ENCODE measurements at regions not wholly inside any gene's neighbourhood (a gene's known extent, or its start where the extent isn't known, plus 50 kb on each side); places are given as distances from the start of the nearest gene placed in this dataset.

DNA sequence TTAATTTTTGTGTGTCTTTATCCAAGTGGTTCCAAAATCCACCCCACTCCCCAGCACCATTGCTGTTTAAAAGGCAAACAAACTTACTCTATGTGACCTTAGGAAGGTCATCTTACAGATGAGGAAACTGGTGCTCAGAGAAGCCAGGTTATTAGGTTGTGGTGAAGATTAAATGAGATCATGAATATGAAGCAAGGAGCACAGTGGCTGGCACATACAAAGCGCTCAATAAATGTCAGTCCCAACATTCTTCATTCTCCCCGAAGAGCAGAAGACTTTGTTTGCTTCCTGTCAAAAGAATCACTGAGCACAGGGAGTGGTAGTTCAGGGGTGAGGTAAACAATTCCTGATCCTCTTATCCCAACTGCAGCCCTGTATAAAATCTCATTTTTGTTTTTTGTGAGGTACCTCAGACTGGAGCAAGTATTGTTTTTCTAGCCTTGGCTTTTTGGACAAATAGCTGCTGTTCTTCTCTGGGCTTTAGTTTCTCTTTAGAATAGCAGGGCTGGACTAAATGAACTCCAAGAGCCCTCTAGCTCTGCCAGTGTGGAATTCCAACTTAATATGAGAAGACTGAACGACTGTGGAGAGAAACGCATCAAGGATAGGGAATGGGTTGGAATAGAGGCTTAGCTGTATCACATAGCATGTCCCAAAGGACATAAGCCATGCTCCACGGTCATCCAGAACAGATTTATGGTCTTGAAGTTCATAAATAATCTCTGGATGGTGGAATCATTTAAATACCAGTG lies 455.3 kb upstream of the USP24 start:
- DNase-seq (ENCODE audit: low spot score), result peak; percentile 21

DNA sequence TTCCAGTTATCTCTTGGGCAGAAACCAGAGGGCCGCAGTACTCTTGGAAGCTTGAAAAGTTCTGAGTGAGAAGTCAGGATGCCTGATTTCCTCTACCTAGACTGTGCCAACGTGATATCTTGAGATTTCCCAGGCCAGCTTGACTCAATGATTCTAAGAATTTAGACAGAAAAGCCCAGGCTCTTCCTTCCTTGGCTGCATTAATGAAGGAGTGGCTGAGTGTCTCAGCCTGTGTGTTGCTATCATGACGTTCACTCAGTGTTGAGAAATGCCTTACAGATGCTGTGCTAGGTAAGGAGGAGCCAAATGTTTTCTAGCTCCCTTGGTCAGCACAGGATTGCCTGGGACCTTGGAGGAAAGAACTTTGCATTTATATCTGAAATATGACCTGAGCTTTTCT lies 454.1 kb upstream of the USP24 start:
- peak; percentile 73 for DNase-seq (ENCODE audit: low spot score)

DNA sequence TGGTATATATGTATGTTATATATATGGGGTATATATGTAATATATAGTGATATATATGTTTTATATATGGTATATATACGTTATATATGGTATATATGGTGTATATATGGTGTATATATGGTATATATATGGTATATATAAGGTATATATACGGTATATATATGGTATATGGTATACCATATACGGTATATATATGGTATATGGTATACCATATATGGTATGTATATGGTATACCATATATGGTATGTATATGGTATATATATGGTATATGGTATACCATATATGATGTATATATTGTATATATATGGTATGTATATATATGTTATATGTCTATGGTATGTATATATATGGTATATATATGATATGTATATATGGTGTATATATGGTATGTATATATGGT lies 447.7 kb upstream of the USP24 start:
- no peak for DNase-seq (ENCODE audit: low spot score)

DNA sequence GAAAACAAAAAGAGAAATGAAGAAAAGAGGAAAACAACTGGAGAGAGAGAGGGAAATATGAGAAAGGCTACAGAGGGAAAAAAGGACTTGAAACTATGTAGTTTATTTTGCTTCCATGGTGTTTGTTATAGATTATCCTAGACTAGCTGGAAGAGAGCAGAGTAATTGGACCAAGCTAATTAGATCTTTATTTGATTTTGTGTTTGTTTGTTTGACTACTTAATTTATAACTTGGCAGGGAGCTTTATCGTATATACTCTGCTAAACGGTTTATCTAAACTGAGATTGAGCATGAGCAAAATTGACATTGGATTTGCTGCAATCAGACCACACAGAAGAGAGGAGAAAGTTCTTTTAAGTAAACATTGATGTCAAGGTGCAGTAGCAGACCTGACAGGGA lies 443.8 kb upstream of the USP24 start:
- DNase-seq (ENCODE audit: low spot score), result no peak

DNA sequence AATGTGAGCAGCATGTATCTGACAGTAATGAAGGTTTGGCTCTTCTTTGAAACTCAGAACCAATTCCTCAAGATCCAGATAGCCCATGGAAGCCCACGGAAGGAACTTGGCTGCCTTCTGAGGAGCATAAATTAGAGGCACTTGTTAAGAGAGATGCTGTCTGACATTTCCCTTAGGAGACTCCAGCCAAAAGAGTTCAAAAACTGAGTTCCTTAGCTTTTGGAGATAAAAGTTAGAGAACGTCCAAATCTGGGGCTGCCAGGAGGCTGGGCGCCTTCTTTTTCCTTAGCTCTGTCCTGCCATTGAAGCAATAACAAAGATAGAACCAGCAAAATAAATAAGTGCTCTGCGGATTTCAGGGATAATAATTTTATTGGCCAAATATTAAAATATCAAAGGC lies 439.6 kb upstream of the USP24 start:
- DNase-seq (ENCODE audit: low spot score), result no peak

DNA sequence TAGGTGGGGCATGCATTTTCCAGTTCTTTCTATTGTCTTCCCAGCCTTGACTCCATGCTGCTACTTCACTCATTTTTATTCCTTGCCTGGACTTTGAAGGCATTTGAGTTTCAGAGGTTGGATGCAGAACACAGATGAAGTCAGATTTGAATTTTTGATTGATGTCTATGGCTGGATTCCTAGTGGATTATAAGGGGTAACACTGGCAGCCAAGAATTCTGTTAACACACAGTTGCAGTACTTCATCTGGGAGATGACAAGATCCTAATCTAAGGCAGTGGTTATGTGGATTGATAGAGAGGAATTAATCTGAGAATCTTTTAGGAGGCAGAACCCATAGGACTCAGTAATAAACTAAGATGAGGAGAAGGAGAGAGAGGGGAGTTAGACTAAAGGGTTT lies 439.0 kb upstream of the USP24 start:
- no peak for DNase-seq (ENCODE audit: low spot score)

DNA sequence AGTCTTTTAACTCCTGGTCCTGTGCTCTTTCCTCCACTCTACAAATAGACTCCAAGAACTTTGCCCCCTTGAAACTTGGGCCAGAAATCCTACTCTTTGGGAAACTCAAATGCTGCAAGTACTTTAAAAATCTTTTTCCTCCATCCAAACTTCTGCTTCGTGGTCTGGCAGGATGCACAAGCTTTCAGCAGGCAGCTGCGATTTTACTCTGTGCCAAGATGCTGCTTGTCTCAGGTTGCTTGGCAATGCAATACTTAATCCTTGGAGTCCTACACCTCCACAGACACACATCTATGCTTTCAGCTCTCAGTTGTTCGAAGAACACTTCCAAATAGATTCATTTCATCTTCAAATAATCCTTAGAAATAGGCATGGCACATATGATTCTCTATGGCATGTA lies 435.3 kb upstream of the USP24 start:
- no peak for DNase-seq (ENCODE audit: low spot score)

DNA sequence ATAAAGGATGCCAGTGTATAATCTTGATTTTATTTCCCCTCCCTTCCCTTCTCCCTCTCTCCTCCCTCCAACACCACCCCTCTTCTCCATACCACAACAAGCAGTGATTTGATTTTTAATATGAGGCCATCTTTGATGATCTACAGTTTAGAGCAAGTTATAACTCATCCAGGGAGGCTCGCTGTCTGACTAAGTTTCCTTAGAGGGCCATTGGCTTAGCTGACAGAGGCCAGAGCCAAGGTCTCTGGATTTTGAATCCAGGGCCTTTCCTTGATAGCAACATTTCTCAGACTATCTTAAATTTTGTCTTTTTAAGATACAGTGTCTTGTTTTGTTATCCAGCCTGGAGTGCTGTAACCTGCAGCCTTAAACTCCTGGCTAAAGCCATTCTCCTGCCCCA lies 431.0 kb upstream of the USP24 start:
- DNase-seq (ENCODE audit: low spot score), result no peak

DNA sequence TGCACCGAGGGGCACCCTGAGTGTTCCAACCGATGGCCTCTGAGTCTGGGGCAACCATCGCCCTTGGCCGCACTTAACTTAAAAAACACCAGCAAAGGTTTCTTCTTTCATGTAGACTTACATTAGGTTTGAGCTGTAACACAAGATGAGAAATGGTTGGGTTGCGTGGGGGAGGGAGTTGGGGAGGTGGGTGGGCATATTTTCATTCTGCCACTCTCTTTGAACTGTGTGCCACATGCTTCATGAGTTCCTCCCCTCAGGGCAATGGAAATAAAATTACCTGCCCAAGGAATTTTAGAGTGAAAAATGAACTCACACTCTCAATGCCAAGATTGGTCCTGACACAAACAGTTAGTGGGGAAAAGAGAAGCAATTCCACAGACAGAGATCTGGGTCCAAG lies 430.1 kb upstream of the USP24 start:
- no peak for DNase-seq (ENCODE audit: low spot score)

DNA sequence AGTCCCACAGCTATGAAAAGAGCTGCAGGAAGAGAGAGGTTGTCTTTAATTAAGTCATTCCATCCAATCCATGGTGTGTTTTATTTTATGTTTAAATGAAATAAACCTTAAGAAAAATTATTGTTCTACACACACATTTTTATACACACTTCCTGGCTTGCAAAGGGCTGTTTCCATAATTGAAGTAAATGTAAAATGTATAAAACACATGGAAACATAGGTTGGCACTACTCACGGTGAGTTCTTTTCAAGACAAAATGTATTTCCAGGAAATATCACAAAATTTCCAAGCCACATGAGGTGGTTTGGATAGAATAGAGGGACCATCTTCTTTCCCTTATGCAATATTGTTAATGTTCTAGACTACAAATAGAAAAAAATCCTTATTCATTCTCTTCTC lies 426.8 kb upstream of the USP24 start:
- no peak for DNase-seq (ENCODE audit: low spot score)

DNA sequence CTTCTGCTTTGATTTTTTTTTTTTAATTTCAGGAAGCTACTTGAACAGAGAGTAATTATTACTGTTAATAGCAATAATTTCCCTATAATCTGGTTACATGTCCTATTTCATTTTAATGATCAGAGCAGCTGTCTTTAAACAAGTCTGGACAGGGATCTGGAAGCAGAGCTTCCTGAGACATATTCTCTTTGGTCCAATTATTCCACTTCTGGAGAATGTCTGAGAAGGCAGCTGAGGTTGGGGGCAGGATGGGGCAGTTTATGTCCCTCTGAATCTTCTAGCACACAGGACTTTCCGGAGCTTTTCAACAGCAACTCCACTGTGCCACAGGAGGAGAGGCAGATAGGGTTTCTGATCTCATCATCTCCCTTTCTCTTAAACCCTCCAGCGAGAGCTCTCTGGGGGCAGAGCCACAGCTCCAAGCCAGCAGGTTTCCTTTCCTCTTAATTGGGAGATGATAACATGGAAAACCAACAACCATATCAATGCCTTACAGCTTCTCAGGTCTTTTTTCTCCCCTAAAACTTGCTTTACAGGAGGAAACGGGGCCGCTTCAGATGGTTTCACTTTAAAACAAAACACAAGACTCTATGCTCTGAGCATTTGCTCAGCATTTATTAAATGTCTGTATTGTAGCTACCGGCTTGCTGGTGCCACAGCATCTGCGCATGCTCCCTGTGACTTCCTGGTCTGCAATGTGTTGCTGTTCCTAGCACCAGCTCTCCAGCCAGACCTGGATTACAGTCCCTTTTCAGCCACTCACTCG lies 425.7 kb upstream of the USP24 start:
- peak; percentile 93 for DNase-seq (ENCODE audit: low spot score)

DNA sequence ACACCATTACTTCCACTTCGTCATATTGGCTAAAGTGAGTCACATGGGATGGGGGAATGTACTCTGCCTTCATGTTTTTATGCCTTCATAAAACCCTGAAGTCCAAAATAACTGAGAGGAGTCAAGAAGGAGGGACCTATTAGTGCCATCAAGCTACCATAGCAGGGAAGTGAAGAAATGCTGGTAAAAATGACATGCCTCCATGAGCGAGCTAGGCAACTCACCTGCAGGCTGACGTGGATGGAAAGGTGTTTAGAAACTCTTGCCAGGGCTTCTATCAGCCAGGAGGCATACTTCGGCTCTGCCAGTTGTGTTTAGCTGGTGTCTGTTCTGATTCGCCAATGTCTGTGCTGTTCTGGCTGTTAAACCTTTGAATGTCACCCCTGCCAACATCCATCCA lies 424.4 kb upstream of the USP24 start:
- no peak for DNase-seq (ENCODE audit: low spot score)

DNA sequence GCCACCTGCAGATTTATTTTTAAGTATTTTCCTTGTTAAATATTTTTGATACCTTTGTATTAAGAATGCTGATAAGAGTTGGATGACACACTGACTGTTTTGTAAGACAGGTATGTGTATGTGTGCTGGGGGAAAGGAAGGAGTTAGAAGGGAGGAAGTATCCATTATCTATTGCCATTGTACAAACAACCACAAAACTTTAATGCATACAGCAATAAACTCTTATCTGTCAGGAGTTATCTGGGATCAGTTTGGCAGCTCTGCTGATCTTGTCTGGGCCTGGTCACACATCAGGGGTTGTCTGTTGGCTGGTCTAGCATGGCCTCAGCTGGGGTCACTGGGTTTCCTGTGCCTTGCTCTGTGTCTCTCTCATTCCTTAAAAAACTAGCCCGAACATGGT lies 423.9 kb upstream of the USP24 start:
- no peak for DNase-seq (ENCODE audit: low spot score)

DNA sequence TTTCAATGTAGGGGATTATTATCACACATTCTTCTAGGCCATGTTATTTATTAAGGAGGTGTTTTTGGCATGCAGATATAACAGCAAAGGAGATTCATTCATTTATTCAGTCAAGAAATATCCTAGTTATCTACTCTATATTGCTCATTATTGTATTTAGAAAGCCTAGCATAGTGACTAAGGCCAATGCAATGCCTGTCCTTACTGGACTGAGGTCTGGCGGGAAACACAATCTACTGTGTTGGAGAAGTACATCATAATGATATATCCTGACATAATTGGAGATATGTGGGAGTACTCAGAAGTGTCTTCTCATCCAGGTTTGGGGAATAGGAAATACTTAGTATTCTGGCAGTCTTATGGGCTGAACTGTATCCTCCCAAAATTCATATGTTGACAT lies 421.5 kb upstream of the USP24 start:
- DNase-seq (ENCODE audit: low spot score), result no peak

DNA sequence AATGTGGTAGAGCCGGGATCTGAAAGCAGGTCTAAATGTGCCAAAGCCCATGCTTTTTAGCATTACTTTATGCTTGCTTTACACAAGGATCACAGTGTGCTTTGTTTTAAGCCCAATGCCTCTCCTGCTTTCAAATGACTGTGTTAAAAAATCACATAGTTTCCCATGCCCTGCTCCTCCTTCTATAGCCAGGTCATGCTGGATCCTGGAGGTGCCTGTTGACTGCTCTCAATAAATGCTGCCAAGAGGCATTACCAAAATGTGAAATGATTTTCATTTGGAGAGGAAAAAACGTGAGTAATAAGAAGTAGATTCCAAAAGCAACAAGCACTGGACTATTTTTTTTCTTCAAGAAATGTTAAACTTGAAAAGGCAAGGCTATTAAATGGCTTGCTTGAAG lies 420.7 kb upstream of the USP24 start:
- DNase-seq (ENCODE audit: low spot score), result peak; percentile 63

DNA sequence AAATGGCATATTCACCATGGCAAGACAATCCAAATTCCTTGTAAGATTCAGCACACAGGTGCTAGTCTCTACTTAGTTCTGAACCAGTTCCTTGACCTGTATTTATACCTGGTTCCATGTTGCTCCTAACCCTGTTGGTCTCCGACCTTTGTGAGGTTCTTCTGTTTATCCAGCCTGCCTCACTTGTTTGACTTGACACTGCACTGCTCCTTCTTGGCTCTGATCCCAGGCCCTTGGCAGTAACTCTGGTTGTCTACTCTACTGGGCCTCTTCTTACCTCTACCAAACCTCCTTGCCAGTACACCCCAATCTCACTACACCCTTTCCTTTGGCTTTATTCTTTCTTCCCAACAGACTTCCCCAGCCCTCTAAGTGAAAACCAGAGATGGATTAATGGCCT lies 419.4 kb upstream of the USP24 start:
- DNase-seq (ENCODE audit: low spot score), result no peak

DNA sequence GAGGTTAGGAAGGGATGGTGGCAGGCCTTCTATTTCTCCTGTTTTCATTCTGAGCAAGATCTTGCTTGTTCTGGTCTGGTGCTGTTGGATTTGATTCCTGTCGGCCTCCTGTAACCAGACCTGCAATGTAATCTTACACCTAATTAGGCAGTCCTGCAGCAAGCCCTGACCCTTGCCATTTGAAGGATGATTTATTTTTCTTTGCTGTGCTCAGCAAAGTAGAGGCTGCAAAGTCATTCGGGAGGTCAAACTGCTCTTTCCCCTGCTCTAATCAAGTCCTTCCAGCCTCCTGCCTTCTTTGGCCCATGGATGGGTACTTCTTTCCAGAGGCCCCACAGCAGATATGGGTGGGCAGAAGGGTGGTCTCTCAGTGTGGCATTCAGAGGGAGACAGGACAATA lies 417.7 kb upstream of the USP24 start:
- DNase-seq (ENCODE audit: low spot score), result no peak

DNA sequence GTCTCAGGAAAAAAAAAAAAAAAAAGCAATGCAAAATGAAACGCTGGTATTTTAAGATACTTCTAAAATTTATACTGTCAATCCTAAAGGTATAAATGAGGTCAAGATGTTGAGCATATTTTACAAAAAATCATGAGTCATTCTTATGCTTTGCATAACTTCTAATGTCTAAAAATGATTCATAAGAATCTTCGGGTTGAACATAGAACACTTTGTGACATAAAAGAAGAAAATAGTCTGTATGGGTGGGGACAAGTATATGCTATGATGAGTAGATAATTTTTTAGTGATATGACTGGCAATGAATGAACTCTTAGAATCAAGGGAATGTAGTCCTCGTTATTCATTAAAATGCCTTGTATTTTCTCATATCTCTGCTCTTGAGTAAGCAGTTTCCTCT lies 416.9 kb upstream of the USP24 start:
- peak; percentile 48 for DNase-seq (ENCODE audit: low spot score)

DNA sequence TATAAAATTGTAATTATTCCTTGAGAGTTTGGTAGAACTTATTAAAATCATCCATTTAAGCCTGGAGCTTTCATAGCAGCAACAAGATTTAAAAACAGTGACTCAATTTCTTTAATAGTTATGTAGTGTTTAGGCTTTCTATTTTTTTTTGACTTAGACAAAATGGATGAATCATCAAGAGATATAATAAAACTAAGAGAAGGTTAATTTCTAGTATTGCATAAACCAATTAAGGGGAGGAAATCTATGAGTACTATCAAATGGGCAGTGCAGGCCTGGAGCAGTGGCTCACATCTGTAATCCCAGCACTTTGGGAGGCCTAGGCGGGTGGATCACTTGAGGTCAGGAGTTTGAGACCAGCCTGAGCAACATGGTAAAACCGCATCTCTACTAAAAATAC lies 416.3 kb upstream of the USP24 start:
- DNase-seq (ENCODE audit: low spot score), result no peak

DNA sequence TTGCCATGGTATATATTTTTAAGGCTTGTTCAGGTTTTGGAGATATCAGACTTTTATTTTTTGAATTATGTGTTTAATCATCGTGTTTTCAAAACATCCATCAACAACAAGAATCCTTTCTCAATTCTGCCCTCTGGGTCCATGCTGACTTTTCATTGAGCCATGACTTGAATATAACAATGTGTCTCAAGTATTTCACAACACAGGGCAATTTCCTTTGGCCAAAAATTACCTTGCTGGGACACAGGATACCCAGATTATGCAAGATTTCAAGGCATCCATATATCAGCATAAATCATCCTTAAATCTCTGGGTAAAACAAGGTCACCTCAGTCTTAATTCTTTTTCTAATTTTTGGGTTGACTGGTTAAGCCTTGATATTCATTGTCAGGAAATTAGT lies 411.2 kb upstream of the USP24 start:
- DNase-seq (ENCODE audit: low spot score), result no peak

DNA sequence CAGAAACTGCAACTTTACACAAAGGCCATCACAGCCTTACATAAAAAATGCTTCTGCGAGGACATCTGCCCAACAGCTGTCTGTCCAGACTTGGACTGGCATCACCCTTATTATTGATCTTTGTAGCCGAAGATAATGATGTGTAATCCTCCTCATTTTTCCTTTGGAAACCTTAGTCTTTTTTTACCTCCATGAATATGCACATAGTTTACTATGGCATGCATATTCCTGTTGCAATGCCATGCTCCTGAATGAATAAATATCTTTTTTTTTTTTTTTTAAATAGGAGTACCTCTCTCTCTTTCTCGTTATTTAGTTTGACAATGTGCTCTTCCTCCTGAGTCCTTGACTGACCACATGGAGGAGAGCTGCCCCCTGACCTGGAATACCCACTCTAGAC lies 409.6 kb upstream of the USP24 start:
- no peak for DNase-seq (ENCODE audit: low spot score)

DNA sequence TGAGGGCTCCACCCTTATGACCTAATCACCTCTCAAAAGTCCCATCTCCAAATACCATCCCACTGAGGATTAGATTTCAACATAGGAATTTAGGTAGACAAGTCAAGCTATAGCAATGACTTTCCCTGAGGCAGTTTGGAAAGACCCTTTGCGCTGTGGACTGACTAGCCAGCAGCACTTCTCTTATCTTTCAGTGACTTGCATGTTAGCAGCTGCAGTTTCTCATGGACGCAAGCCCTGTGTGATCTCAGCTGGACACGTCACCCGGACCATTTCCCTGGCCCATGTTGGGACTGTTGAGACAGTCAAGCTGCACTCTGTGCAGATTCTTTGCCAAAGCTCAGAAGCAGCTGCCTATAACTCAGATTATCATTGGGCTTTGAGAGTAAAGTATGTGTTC lies 408.1 kb upstream of the USP24 start:
- DNase-seq (ENCODE audit: low spot score), result no peak

DNA sequence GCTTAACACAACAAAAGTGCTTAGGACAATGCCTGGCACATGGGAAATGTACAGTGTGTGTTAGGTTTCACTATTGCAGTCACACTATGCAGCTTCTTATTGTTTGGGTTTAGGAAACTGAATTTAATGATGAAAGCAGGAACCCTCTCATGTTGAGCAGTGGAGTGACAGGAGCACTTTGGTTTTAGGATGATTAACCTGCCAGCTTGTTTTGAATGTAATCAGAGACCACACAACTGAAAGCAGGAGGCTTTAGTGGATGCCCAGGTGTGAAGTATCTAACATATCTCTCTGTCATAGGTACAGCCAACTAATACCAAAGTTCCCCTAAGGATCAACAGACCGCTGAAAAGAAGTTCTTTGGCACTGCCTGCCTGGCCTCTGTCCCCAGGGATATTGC lies 406.9 kb upstream of the USP24 start:
- DNase-seq (ENCODE audit: low spot score), result no peak

DNA sequence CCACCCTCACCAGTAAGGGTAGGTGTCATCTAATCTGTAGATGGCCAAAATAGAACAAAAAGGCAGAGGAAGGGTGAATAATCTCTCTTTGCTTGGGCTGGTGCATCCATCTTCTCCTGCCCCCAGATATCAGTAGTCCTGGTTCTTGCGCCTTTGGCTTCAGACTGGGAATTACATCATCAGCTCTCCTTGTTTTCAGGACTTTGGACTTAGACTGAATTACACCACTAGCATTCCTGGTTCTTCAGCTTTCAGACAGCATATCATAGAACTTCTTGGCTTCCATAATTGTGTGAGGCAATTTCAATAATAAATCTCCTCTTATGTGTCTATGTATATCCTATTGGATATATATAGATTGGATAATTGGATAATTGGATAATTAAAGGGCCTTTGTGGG lies 403.0 kb upstream of the USP24 start:
- no peak for DNase-seq (ENCODE audit: low spot score)
